Stomach (tissue), 4 donors: ENCODE measurements at regions not wholly inside any gene's neighbourhood (a gene's known extent, or its start where the extent isn't known, plus 50 kb on each side); places are given as distances from the start of the nearest gene placed in this dataset.

Source experiments
- CTCF ChIP-seq, 7 experiments: fragments of 450-650 bp in 4 of 7; fragments of 200-600 bp in 3 of 7; sonication (generic) in 3 of 7; IDR thresholded peaks; one replicate each; pipeline ENCODE4 v1.5.1; 2016 to 2019; ENCODE audit warnings: antibody characterized with exemption in 7 of 7, control low read depth in 2 of 7, mild to moderate bottlenecking in 1 of 7
- POLR2A ChIP-seq, 4 donors: fragments of 450-650 bp; IDR thresholded peaks; one replicate each; pipeline ENCODE4 v1.6.1; 2016; ENCODE audit warnings: antibody characterized with exemption in 4 of 4, control low read depth in 2 of 4, mild to moderate bottlenecking in 1 of 4, moderate library complexity in 1 of 4
- POLR2AphosphoS5 ChIP-seq, 3 donors: sonication (generic); formaldehyde crosslinking; IDR thresholded peaks; one replicate each; pipeline ENCODE4 v1.6.1; 2016; ENCODE audit warnings: antibody characterized with exemption in 3 of 3

GRCh38 chr4:143771269-143771668 lies 70.8 kb upstream of the FREM3 start:
- TF ChIP-seq CTCF (IDR thresholded peaks at IDR 0.05) (no peak), POLR2A (IDR thresholded peaks at IDR 0.05) (no peak), POLR2AphosphoS5 (IDR thresholded peaks at IDR 0.05) (no peak)
